ENCODE measurements at regions not wholly inside any gene's neighbourhood (a gene's known extent, or its start where the extent isn't known, plus 50 kb on each side); places are given as distances from the start of the nearest gene placed in this dataset.

DNA sequence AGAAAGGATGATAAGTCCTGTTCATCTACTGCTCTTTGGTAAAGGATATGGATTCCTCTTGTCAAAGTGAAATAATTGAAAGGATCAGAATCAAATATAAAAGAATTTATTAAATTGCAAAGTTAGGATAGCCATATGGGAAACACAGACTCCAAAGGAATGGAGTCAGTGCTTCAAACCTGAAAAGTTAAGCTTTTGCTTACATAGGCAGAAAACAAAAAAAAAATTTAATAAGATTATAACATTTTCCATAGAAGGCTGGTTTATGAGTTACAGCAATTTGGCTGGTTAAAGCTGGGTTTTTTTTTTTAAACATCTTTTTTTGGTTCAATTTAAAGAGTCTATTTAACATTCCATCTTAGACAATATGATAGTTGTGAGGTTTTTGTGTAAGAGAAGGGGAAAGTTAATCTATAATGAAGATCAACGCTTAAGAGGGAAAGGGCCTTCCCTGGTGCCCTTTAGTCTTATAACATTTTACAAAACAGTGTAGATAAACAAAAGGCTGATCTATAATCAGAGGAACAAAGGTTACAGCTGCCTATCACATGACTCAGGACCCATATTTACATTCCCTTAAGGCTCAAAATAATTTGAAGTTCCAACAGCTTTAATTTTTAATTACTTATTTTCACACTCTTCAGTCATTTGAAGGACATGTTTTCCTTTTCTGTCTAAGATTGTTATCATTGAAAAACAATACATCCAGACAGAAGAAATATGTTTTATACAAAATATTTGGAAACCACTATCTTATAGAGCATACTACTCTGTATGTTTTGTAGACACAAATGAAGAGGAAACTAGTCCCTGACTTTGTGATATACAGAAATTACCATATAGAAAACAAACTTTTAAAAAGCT, 234.3 kb upstream of the MBL2 start:
- DNase-seq (ENCODE audit: low read depth in 1 of 2, low spot score in 1 of 2), result no peak
- TF ChIP-seq, protein P1, sequence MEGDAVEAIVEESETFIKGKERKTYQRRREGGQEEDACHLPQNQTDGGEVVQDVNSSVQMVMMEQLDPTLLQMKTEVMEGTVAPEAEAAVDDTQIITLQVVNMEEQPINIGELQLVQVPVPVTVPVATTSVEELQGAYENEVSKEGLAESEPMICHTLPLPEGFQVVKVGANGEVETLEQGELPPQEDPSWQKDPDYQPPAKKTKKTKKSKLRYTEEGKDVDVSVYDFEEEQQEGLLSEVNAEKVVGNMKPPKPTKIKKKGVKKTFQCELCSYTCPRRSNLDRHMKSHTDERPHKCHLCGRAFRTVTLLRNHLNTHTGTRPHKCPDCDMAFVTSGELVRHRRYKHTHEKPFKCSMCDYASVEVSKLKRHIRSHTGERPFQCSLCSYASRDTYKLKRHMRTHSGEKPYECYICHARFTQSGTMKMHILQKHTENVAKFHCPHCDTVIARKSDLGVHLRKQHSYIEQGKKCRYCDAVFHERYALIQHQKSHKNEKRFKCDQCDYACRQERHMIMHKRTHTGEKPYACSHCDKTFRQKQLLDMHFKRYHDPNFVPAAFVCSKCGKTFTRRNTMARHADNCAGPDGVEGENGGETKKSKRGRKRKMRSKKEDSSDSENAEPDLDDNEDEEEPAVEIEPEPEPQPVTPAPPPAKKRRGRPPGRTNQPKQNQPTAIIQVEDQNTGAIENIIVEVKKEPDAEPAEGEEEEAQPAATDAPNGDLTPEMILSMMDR (IDR thresholded peaks at IDR 0.05; ENCODE audit: low read depth, low read length), result no peak
- Histone ChIP-seq H3K4me1 (ENCODE audit: low read depth) (no peaks in the 10 kb centered on the region), H3K27ac (no peak overlapping the region), H3K27me3 (no peaks in the 10 kb centered on the region), H3K36me3 (no peaks in the 10 kb centered on the region), H3K9me3 (ENCODE audit: low read depth) (no peaks in the 10 kb centered on the region), H3K4me3 (no peak overlapping the region)

DNA sequence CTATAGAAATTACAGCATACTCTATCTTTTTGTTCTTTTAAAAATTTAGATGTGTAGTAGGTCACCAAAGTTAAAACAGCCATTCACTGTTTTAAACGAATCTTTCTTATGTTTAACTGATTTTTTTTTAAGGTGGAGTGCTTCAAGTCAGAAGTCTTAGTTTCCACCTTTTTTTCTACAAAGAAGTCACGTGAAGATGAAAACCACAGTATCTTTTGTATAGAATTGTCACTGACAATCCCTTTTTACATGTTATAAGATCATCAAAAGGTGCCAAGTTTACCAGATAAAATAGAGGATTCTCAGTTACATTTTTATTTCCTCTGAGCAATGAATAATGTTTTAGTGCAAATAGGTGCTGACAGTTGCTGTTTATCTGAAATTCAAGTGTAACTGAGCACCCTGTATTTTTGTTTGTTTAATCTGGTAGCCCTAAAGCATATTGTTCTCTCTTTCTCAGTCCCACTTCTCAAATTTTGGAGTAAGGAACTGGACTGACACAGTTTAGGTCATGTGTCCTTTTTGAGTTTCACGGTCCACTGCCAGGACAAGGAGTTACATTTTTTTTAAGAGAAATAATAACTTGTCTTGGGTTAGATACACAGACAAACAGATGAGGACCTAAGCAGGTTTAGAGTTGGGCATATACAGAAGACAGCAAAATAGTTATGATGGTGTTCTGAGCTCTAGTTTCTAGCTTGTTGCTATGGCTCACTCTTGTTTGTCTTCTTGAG, 233.2 kb upstream of the MBL2 start:
- H3K27ac ChIP-seq, result no peak overlapping the region
- H3K36me3 ChIP-seq, result no peaks in the 10 kb centered on the region
- H3K4me1 ChIP-seq (ENCODE audit: low read depth), result no peaks in the 10 kb centered on the region
- no peaks in the 10 kb centered on the region for H3K27me3 ChIP-seq
- TF ChIP-seq, protein P1 (IDR thresholded peaks at IDR 0.05; ENCODE audit: low read depth, low read length), result no peak
- no peaks in the 10 kb centered on the region for H3K9me3 ChIP-seq (ENCODE audit: low read depth)
- DNase-seq (ENCODE audit: low read depth in 1 of 2, low spot score in 1 of 2), result no peak
- H3K4me3 ChIP-seq, result no peak overlapping the region

DNA sequence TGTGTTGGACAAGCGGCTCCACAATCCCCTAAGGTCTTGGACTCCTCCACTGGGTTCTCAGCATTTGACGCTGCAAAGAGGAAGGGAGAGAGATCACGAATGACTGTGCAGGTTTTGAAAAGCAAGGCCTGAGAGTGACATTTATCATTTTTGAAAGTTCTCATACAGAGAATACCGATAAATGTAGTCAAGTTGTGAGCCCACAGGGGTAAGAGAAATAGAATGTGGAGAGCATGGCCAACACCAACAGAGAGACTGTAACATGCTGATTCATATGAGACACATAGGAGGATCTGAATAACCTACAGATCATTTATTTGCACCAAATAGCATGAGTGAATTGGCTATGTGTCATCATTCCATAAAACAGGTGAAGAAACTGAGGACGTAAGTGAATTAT, 230.5 kb upstream of the MBL2 start:
- H3K36me3 ChIP-seq, result no peaks in the 10 kb centered on the region
- TF ChIP-seq, protein P1 (IDR thresholded peaks at IDR 0.05; ENCODE audit: low read depth, low read length), result no peak
- no peaks in the 10 kb centered on the region for H3K4me1 ChIP-seq (ENCODE audit: low read depth)
- no peak for DNase-seq (ENCODE audit: low read depth in 1 of 2, low spot score in 1 of 2)
- H3K27ac ChIP-seq, result no peak overlapping the region
- H3K4me3 ChIP-seq, result no peak overlapping the region
- H3K27me3 ChIP-seq, result no peaks in the 10 kb centered on the region
- no peaks in the 10 kb centered on the region for H3K9me3 ChIP-seq (ENCODE audit: low read depth)

DNA sequence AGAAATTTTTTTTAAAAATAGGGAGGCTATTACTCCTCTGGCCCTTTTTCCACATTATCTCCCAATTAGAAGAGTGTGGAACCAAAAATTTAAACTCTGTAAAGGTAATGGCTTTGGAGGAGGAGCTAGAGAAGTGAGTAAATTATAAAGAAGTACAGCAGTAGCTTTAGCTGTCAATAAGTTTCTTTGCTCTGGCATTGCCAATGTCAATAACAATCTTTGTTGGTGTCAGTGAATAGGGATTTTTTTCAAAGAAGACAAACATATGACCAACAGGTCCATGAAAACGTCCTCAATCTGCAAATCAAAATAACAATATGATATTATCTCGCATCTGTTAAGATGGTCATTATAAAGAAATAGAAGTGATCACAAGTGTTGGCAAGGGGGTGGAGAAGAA, 227.1 kb upstream of the MBL2 start:
- H3K27me3 ChIP-seq, result no peaks in the 10 kb centered on the region
- no peaks in the 10 kb centered on the region for H3K9me3 ChIP-seq (ENCODE audit: low read depth)
- no peak overlapping the region for H3K4me3 ChIP-seq
- H3K36me3 ChIP-seq, result no peaks in the 10 kb centered on the region
- TF ChIP-seq, protein P1 (IDR thresholded peaks at IDR 0.05; ENCODE audit: low read depth, low read length), result no peak
- no peak overlapping the region for H3K27ac ChIP-seq
- no peaks in the 10 kb centered on the region for H3K4me1 ChIP-seq (ENCODE audit: low read depth)
- DNase-seq (ENCODE audit: low read depth in 1 of 2, low spot score in 1 of 2), result no peak

DNA sequence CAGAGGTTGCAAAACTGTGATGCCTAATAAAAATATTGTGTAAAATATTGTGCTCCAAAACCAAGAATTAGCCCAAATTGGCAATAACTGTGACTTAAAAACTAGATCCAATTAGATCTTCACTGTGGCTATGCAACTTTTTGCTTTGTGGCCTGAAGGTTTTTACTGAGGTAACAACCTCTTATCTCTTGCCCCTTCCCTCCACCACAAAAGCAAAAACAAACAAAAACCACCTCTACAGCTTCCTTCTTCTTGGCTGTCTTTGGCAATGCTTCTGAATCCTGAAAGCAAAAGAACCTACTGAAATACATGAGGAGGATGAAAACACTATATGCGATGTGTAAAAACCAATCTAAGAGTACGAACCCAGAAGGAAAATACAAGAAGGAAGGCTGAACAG, 226.7 kb upstream of the MBL2 start:
- no peak overlapping the region for H3K27ac ChIP-seq
- H3K4me3 ChIP-seq, result no peak overlapping the region
- no peaks in the 10 kb centered on the region for H3K36me3 ChIP-seq
- no peaks in the 10 kb centered on the region for H3K9me3 ChIP-seq (ENCODE audit: low read depth)
- TF ChIP-seq, protein P1 (IDR thresholded peaks at IDR 0.05; ENCODE audit: low read depth, low read length), result no peak
- H3K27me3 ChIP-seq, result no peaks in the 10 kb centered on the region
- no peaks in the 10 kb centered on the region for H3K4me1 ChIP-seq (ENCODE audit: low read depth)
- DNase-seq (ENCODE audit: low read depth in 1 of 2, low spot score in 1 of 2), result no peak
